ENCODE measurements at regions not wholly inside any gene's neighbourhood (a gene's known extent, or its start where the extent isn't known, plus 50 kb on each side); places are given as distances from the start of the nearest gene placed in this dataset.

DNA sequence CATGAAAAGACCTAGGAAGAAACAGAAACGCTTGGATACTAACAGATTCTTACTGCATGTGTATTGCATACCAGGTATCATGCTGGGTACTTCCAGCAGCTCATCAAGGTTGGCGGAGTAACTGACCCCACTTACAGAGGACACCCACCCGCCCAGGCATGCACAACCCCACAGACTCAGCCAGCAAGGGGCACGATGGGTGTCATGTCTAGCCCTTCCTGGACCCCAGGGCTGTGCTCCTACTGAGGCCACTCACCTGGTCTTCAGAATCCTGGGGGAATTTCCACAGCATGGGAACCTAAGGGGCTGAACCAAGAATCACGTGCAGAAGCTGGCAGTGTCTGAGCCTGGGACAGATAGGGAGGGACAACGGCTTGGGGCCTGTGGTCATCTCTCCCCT is 134.1 kb upstream of the ZNF32 start:
- Mint-ChIP-seq H3K27ac (ENCODE audit: unreplicated experiment) (no peak overlapping the region), H3K27me3 (ENCODE audit: unreplicated experiment) (peaks cover 2% of the 10 kb centered on the region)
- no peak for DNase-seq (ENCODE audit: extremely low spot score, unreplicated experiment)

DNA sequence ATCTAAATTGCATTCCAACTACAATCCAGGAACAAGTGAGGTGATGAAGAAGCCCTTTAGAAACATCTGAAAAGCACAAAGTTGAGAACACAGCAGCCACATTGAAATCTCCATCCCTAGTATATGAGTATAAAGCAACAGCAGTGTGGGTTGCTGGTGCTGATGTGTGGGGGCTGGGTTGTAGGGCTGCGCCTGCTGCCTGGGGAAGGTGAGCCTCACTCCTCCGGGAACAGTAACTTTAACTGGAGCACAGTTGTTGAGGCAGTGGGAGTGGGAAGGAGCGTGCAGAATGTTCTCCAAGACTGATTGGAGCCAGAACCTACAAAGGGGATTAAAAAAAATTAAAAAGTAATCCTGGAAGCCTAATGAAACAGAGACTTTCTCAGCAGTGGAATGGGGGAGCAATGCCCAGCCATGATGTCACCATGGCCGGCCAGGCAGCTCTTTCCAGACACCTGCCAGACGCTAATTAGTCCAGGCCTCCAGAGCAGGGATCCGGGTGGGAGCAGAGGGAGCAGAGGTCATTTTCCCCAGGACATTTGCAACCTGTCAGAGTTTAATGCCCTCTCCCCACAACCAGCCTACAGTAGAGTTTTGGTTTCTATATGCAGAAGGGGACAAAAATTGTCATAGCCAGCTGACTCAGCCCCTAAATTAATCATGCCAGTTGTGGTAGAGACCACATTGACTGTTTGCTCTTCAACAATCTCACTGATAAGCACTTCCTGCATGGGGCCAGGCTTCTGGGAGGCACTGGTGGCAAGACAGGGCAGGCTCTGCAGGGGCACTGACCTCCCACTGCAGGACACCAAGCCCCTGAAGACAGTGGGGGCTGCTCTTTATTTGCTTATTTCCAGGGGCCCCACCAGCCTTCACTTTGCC is 133.0 kb upstream of the ZNF32 start:
- TF ChIP-seq, protein P1, sequence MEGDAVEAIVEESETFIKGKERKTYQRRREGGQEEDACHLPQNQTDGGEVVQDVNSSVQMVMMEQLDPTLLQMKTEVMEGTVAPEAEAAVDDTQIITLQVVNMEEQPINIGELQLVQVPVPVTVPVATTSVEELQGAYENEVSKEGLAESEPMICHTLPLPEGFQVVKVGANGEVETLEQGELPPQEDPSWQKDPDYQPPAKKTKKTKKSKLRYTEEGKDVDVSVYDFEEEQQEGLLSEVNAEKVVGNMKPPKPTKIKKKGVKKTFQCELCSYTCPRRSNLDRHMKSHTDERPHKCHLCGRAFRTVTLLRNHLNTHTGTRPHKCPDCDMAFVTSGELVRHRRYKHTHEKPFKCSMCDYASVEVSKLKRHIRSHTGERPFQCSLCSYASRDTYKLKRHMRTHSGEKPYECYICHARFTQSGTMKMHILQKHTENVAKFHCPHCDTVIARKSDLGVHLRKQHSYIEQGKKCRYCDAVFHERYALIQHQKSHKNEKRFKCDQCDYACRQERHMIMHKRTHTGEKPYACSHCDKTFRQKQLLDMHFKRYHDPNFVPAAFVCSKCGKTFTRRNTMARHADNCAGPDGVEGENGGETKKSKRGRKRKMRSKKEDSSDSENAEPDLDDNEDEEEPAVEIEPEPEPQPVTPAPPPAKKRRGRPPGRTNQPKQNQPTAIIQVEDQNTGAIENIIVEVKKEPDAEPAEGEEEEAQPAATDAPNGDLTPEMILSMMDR (IDR thresholded peaks at IDR 0.05), result no peak
- H3K27ac Mint-ChIP-seq (ENCODE audit: unreplicated experiment), result no peak overlapping the region
- no peaks in the 10 kb centered on the region for H3K4me1 Mint-ChIP-seq (ENCODE audit: unreplicated experiment)
- H3K27me3 Mint-ChIP-seq (ENCODE audit: unreplicated experiment), result peaks cover 2% of the 10 kb centered on the region
- no peak for DNase-seq (ENCODE audit: extremely low spot score, unreplicated experiment)
- no peak overlapping the region for H3K4me3 Mint-ChIP-seq (ENCODE audit: unreplicated experiment)
- no peaks in the 10 kb centered on the region for H3K36me3 Mint-ChIP-seq (ENCODE audit: unreplicated experiment)
- H3K9me3 Mint-ChIP-seq (ENCODE audit: unreplicated experiment), result no peaks in the 10 kb centered on the region

More for the DNA sequence above, 134.1 kb upstream of the ZNF32 start:
- no peaks in the 10 kb centered on the region for H3K9me3 Mint-ChIP-seq (ENCODE audit: unreplicated experiment)
- H3K36me3 Mint-ChIP-seq (ENCODE audit: unreplicated experiment), result no peaks in the 10 kb centered on the region
- no peak overlapping the region for H3K4me3 Mint-ChIP-seq (ENCODE audit: unreplicated experiment)
- no peaks in the 10 kb centered on the region for H3K4me1 Mint-ChIP-seq (ENCODE audit: unreplicated experiment)
- TF ChIP-seq, protein P1 (IDR thresholded peaks at IDR 0.05), result no peak

DNA sequence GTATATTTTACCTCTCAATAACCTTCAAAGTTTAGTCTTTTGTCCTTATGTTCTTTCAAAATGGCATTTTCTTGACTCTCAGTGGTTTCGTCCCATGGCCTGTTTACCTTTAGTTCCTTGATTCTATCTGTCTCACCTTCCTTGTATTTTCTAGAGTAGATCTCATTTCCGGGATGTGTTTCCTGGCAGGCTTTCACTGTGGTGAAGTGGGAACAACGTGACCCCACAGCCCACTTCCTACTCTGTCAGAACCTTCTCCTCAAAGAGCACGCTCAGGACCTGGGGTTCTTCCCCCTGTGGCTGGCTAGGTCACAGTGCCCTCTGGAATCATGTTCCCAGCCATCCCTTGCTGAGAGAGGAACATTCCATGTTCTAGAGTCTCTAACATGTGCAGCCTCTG is 129.9 kb upstream of the ZNF32 start:
- Mint-ChIP-seq H3K4me3 (ENCODE audit: unreplicated experiment) (no peak overlapping the region), H3K36me3 (ENCODE audit: unreplicated experiment) (no peaks in the 10 kb centered on the region), H3K27me3 (ENCODE audit: unreplicated experiment) (peaks cover 2% of the 10 kb centered on the region), H3K27ac (ENCODE audit: unreplicated experiment) (no peak overlapping the region), H3K9me3 (ENCODE audit: unreplicated experiment) (no peaks in the 10 kb centered on the region), H3K4me1 (ENCODE audit: unreplicated experiment) (no peaks in the 10 kb centered on the region)
- no peak for DNase-seq (ENCODE audit: extremely low spot score, unreplicated experiment)
- TF ChIP-seq, protein P1 (IDR thresholded peaks at IDR 0.05), result no peak

DNA sequence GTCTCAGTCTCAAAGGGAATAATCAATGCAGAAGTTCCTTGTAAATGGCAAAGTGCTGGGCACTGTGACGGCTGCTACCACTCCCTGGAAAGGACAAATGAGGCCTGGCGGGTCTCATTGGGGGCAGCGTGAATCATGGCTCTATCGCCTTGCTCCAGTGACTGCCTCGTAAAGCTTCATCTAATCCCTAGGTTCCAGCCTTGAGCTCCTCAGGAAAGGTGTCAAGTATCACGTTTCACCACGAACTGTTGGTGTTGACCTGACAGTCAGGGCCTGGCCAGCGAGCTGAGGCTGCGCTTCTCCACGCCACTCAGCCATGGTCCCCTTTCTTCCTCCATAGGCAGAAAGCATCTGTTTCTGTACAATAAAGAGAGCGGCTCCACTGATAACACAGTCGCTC is 126.7 kb upstream of the ZNF32 start:
- no peak for DNase-seq (ENCODE audit: extremely low spot score, unreplicated experiment)
- Mint-ChIP-seq H3K4me1 (ENCODE audit: unreplicated experiment) (no peaks in the 10 kb centered on the region), H3K9me3 (ENCODE audit: unreplicated experiment) (peaks cover 19% of the 10 kb centered on the region), H3K27me3 (ENCODE audit: unreplicated experiment) (no peaks in the 10 kb centered on the region), H3K4me3 (ENCODE audit: unreplicated experiment) (no peak overlapping the region), H3K27ac (ENCODE audit: unreplicated experiment) (no peak overlapping the region), H3K36me3 (ENCODE audit: unreplicated experiment) (no peaks in the 10 kb centered on the region)
- TF ChIP-seq, protein P1 (IDR thresholded peaks at IDR 0.05), result no peak

DNA sequence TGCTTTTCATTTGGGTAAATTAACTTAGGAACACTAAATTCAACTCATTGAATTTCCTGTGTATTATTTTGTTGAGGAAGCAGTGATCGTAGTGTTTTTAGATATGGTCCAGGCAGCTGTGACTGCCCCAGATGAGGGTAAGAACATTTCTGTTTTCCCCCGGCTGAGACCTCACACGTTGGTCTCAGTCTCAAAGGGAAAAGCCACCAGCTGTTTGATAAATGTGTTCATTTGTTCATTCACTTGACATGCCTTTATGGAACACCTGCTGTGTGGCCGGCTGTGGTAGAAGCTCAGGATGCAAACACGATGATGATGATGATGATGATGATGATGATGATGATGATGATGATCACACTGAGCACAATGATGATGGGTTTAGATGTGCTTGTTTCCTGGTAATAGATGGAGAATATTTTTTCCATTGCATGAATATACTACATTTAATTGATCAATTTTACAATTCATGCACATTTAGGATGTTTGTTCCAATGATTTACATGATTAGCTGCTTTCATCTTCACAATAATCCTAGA is 125.6 kb upstream of the ZNF32 start:
- Mint-ChIP-seq H3K4me3 (ENCODE audit: unreplicated experiment) (no peak overlapping the region), H3K9me3 (ENCODE audit: unreplicated experiment) (peaks cover 29% of the 10 kb centered on the region), H3K4me1 (ENCODE audit: unreplicated experiment) (no peaks in the 10 kb centered on the region), H3K36me3 (ENCODE audit: unreplicated experiment) (no peaks in the 10 kb centered on the region), H3K27me3 (ENCODE audit: unreplicated experiment) (no peaks in the 10 kb centered on the region), H3K27ac (ENCODE audit: unreplicated experiment) (no peak overlapping the region)
- TF ChIP-seq, protein P1 (IDR thresholded peaks at IDR 0.05), result no peak
- no peak for DNase-seq (ENCODE audit: extremely low spot score, unreplicated experiment)

All from osteocyte (in vitro differentiated cells).